ENCODE measurements at regions not wholly inside any gene's neighbourhood (a gene's known extent, or its start where the extent isn't known, plus 50 kb on each side); places are given as distances from the start of the nearest gene placed in this dataset.

DNA sequence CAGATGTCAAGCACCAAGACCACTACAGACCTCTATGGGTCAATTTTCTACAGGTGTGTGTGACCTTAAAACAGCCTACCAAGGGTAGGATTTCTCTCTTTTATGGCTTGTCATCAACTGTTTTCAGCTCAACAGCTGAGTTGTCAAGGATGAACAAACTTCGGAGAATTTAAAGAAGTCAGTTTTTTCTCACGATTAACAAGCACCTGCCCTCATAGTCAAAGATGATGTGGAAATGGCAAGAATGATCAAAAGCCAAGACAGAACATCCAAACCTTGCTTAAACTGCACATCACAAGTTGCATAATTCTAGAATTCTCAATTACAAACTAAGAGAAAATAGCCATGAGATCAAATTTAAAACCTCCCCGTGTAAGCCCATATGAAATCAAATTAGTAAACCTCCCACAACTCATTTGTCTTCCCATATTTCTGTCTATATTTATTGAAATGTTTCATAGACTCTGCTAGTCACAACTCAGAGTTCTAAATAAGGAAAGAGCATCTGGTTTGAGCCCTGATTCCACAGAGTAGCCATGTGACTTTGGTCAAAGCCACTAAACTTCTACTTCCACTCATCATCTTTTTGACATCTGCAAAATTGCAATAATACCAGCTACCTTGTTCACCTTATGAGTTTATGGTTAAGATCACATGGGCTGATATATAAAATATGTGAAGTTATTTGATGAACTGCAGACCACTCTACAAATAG is 521.5 kb upstream of the HTR2A start:
- Mint-ChIP-seq H3K4me3 (no peak overlapping the region), H3K27ac (ENCODE audit: low read depth) (no peak overlapping the region), H3K4me1 (no peaks in the 10 kb centered on the region)

DNA sequence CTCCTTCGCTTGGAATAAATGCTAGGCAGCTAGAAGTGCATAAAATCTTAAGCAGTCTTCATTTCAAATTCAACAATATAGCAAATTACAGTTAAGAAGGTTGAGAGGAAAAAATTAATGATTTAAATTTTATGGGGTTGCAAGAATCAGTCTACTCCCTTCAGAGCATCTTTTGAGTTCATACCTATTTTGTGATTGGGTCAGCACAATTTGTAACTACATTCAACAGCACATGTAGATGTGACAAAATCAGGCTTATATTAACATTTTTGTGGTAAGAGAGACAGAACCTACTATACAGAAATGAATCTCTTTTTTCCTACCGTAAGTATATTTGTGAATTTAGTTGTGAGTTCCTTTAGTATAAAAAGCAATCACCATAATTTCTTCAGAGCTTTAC is 520.6 kb upstream of the HTR2A start:
- H3K4me3 Mint-ChIP-seq, result no peak overlapping the region
- ATAC-seq (replicated peaks; ENCODE audit: extremely low read depth, poor library complexity, severe bottlenecking), result no peak
- H3K9me3 Mint-ChIP-seq, result no peaks in the 10 kb centered on the region
- no peaks in the 10 kb centered on the region for H3K4me1 Mint-ChIP-seq
- no peaks in the 10 kb centered on the region for H3K36me3 Mint-ChIP-seq (ENCODE audit: insufficient read depth)
- no peaks in the 10 kb centered on the region for H3K27me3 Mint-ChIP-seq
- no peak overlapping the region for H3K27ac Mint-ChIP-seq (ENCODE audit: low read depth)
- no peak for DNase-seq (ENCODE audit: low spot score in 2 of 2)

More for the DNA sequence above, 521.5 kb upstream of the HTR2A start:
- DNase-seq (ENCODE audit: low spot score in 2 of 2), result no peak
- no peak for ATAC-seq (replicated peaks; ENCODE audit: extremely low read depth, poor library complexity, severe bottlenecking)
- Mint-ChIP-seq H3K27me3 (no peaks in the 10 kb centered on the region), H3K9me3 (no peaks in the 10 kb centered on the region), H3K36me3 (ENCODE audit: insufficient read depth) (no peaks in the 10 kb centered on the region)

DNA sequence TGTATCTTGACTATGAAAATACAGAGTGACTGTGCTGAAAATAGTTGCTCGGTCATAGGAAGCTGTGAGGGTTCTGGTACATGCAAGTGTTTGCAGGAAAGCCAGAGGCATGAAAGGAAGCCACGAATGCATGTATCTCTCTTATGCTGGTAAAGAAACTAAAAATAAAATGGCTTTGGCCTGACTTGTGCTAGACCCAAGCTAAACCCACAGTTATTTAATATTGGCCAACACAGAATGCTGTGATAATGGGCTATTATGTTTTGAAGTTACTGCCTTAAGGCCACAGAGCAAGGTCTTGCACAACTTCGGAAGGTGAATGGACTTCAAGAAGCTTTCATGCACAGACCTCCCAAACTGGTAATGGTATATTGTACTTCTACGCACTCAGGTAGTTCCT is 518.2 kb upstream of the HTR2A start:
- no peak overlapping the region for H3K27ac Mint-ChIP-seq (ENCODE audit: low read depth)
- ATAC-seq (replicated peaks; ENCODE audit: extremely low read depth, poor library complexity, severe bottlenecking) (no peak), DNase-seq (ENCODE audit: low spot score in 2 of 2) (no peak)
- no peaks in the 10 kb centered on the region for H3K36me3 Mint-ChIP-seq (ENCODE audit: insufficient read depth)
- H3K27me3 Mint-ChIP-seq, result no peaks in the 10 kb centered on the region
- H3K4me1 Mint-ChIP-seq, result no peaks in the 10 kb centered on the region
- peaks cover 5% of the 10 kb centered on the region for H3K9me3 Mint-ChIP-seq
- no peak overlapping the region for H3K4me3 Mint-ChIP-seq

DNA sequence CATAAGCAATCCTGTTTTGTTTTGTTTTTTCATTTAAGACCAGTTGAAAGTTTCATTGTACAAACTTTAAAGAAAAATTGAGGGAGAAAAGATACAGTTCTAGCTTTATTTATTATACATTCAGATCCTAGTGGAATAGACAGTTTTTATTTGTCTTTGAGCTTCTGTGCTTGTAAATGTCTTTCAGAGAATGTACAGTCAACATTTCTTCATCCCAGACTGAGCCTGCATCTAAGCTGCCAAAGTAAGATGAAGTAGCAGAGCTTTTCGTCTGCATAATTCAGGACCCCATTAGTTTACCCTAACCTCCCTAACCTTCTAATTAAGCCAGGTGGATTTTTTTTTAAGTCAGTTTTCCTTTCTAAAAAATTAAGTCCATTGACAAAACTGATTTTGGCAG is 516.7 kb upstream of the HTR2A start:
- H3K9me3 Mint-ChIP-seq, result peaks cover 5% of the 10 kb centered on the region
- H3K27ac Mint-ChIP-seq (ENCODE audit: low read depth), result no peak overlapping the region
- no peaks in the 10 kb centered on the region for H3K27me3 Mint-ChIP-seq
- no peak overlapping the region for H3K4me3 Mint-ChIP-seq
- no peaks in the 10 kb centered on the region for H3K4me1 Mint-ChIP-seq
- no peak for DNase-seq (ENCODE audit: low spot score in 2 of 2)
- no peaks in the 10 kb centered on the region for H3K36me3 Mint-ChIP-seq (ENCODE audit: insufficient read depth)
- ATAC-seq (replicated peaks; ENCODE audit: extremely low read depth, poor library complexity, severe bottlenecking), result no peak

DNA sequence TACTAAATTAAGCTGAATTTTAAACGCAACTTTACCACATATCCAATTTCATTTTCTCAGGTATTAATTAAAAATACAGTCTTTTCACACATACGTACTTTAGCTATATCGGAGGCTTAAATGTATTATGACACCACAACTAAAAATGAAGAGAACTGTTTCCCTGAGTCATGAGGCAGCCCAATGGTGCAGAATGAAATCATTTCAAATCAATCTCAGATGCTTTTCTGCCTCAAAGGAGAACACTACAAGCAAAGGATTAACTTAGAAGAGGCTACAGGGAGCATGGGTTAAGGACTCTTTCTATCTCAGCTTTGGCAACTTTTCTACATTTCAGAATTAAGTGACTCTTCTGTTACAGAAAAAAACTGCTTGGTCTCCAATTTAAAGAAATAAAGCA is 516.3 kb upstream of the HTR2A start:
- Mint-ChIP-seq H3K4me1 (no peaks in the 10 kb centered on the region), H3K9me3 (peaks cover 5% of the 10 kb centered on the region), H3K4me3 (no peak overlapping the region), H3K27ac (ENCODE audit: low read depth) (no peak overlapping the region), H3K36me3 (ENCODE audit: insufficient read depth) (no peaks in the 10 kb centered on the region), H3K27me3 (no peaks in the 10 kb centered on the region)
- ATAC-seq (replicated peaks; ENCODE audit: extremely low read depth, poor library complexity, severe bottlenecking) (no peak), DNase-seq (ENCODE audit: low spot score in 2 of 2) (no peak)

DNA sequence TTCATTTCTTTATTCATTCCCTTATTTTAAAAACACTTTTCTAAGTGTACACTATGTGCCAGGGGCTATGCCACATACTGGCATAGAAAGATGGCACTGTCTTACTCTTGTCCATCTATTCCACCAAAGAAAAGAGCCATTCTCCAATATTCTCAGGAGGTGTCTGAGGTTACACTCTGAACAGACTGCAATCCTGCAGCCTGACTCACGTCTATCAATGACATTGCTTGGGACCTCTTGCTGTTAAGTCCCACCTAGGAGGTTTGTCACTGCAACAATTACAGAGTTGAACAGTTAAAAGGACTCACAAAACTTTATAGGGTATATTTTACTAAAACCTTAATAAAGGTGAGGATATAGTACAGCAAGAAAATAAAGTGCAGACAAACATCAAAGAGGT is 512.9 kb upstream of the HTR2A start:
- H3K36me3 Mint-ChIP-seq (ENCODE audit: insufficient read depth), result no peaks in the 10 kb centered on the region
- ATAC-seq (replicated peaks; ENCODE audit: extremely low read depth, poor library complexity, severe bottlenecking) (no peak), DNase-seq (ENCODE audit: low spot score in 2 of 2) (no peak)
- H3K27me3 Mint-ChIP-seq, result no peaks in the 10 kb centered on the region
- H3K9me3 Mint-ChIP-seq, result peaks cover 5% of the 10 kb centered on the region
- H3K4me1 Mint-ChIP-seq, result no peaks in the 10 kb centered on the region
- H3K27ac Mint-ChIP-seq (ENCODE audit: low read depth), result no peak overlapping the region
- H3K4me3 Mint-ChIP-seq, result no peak overlapping the region

DNA sequence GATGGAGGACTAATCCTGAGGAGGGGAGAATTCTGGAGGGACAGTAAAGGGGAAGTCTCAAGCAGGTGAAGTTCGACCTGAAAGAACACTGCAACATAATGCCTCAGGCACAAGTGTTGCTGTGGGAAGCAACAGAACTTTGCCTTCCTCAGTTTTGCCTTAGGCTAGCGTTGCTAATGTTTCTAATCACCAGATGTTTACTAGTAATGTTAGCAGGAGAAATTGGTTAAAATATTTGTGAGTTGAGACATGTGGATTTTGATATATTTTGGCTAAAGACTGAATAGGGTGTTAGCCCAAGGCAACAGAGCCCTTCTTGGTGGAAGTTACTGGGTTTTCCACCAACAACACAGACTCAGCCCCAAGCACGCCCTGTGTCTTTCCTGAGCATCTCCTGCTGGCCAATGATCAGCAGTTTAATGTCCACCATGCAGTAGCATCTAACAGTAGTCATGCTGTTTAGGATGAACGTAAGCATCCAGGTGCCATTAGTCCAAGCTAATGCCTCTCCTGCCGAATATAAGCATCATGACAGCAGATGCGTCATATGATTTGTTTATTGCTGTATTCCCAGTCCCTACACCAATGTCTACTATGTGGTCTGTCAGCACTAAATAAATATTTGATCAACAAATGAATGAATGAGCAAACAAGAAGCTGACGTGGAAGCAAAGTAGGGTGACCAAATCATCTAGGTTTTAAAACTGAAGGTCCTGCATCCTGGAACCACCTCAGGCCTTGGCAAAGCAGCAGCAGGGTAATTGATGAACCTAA is 511.9 kb upstream of the HTR2A start:
- peaks cover 5% of the 10 kb centered on the region for H3K9me3 Mint-ChIP-seq
- H3K27me3 Mint-ChIP-seq, result no peaks in the 10 kb centered on the region
- no peaks in the 10 kb centered on the region for H3K36me3 Mint-ChIP-seq (ENCODE audit: insufficient read depth)
- H3K4me3 Mint-ChIP-seq, result no peak overlapping the region
- DNase-seq (ENCODE audit: low spot score in 2 of 2) (no peak), ATAC-seq (replicated peaks; ENCODE audit: extremely low read depth, poor library complexity, severe bottlenecking) (no peak)
- no peak overlapping the region for H3K27ac Mint-ChIP-seq (ENCODE audit: low read depth)
- H3K4me1 Mint-ChIP-seq, result no peaks in the 10 kb centered on the region

DNA sequence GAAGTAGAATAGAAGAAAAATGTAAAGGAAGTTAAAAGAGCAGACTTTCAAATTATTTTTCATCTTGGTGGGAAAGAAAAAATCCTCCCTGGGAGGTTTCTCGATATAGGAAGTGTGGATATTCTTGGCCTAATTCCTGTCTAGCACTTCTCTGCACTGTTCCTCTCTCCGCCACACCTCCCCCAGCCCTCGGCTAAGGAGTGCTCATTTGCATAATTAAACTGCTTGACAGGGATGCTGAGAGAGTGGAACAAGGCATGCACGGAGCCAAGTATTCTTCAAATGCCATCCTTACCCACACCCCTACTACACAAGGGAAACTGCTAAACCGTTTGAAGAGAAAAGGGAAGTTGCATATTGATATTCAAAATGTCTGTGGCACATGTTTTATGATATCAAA is 511.0 kb upstream of the HTR2A start:
- no peak for DNase-seq (ENCODE audit: low spot score in 2 of 2)
- Mint-ChIP-seq H3K4me3 (no peak overlapping the region), H3K36me3 (ENCODE audit: insufficient read depth) (no peaks in the 10 kb centered on the region), H3K4me1 (no peaks in the 10 kb centered on the region), H3K27me3 (no peaks in the 10 kb centered on the region), H3K27ac (ENCODE audit: low read depth) (no peak overlapping the region), H3K9me3 (peaks cover 5% of the 10 kb centered on the region)
- no peak for ATAC-seq (replicated peaks; ENCODE audit: extremely low read depth, poor library complexity, severe bottlenecking)

DNA sequence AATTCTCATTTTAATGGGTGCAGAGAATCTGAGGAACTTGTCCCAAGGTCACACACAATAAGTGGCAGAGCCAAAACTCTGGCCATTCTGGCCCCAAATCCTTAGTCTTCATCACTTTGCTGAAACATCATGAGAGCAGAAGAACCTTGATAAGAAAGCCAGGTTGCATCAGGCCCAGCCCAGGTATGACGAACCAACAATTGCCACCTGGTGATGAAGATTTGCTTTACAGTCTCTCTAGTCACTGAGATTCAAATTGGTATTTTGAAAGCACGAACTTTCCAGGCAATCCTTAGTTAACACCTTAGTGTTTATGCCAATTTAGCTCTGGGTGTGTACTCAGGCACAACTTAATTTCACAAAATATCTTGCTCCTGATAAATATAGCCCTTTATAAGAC is 502.7 kb upstream of the HTR2A start:
- Mint-ChIP-seq H3K4me1 (no peaks in the 10 kb centered on the region), H3K27me3 (no peaks in the 10 kb centered on the region), H3K9me3 (peaks cover 6% of the 10 kb centered on the region), H3K4me3 (no peak overlapping the region), H3K27ac (ENCODE audit: low read depth) (no peak overlapping the region), H3K36me3 (ENCODE audit: insufficient read depth) (no peaks in the 10 kb centered on the region)
- no peak for ATAC-seq (replicated peaks; ENCODE audit: extremely low read depth, poor library complexity, severe bottlenecking)
- no peak for DNase-seq (ENCODE audit: low spot score in 2 of 2)

DNA sequence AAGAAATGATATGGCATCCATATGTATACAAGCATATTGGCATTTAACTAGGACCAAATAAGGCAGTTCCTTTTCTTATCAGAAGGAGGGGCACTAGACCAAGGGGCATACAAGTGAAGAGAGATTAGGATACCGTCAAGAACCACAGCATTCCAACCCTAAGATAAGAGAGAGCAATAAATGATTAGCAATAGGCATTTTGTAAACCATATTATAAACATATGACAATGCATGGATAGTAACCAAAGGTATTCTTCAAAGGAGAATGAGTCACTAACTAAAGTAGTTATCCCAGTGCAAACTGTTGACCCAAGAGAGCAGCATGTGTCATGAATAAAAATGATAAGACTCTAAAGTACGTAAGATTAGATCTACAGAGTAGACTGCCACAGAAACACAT is 500.9 kb upstream of the HTR2A start:
- Mint-ChIP-seq H3K36me3 (ENCODE audit: insufficient read depth) (no peaks in the 10 kb centered on the region), H3K27me3 (no peaks in the 10 kb centered on the region), H3K4me3 (no peak overlapping the region), H3K4me1 (no peaks in the 10 kb centered on the region), H3K27ac (ENCODE audit: low read depth) (no peak overlapping the region), H3K9me3 (peaks cover 6% of the 10 kb centered on the region)
- no peak for DNase-seq (ENCODE audit: low spot score in 2 of 2)
- no peak for ATAC-seq (replicated peaks; ENCODE audit: extremely low read depth, poor library complexity, severe bottlenecking)

DNA sequence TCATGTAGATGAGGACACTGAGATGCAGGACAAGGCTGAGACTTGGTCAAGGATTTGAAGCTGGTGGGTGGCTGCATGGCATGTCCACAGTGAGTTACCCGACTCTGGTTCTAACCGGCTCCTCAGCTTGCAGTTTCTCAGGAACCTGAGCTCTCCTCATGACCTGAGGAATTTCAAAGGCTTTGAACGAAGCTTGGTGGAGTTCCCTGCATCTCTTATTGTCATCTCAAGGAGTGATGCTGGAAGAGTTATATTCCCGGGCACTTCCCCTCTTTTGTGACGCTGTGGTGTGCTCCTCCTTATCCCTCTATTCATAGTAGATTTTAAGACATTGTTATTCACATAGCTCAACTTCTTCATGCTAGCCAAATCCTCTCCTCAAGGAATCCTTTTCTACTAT is 500.1 kb upstream of the HTR2A start:
- Mint-ChIP-seq H3K27ac (ENCODE audit: low read depth) (no peak overlapping the region), H3K4me3 (no peak overlapping the region), H3K4me1 (no peaks in the 10 kb centered on the region), H3K36me3 (ENCODE audit: insufficient read depth) (no peaks in the 10 kb centered on the region), H3K9me3 (peaks cover 8% of the 10 kb centered on the region), H3K27me3 (no peaks in the 10 kb centered on the region)
- DNase-seq (ENCODE audit: low spot score in 2 of 2), result no peak
- no peak for ATAC-seq (replicated peaks; ENCODE audit: extremely low read depth, poor library complexity, severe bottlenecking)

DNA sequence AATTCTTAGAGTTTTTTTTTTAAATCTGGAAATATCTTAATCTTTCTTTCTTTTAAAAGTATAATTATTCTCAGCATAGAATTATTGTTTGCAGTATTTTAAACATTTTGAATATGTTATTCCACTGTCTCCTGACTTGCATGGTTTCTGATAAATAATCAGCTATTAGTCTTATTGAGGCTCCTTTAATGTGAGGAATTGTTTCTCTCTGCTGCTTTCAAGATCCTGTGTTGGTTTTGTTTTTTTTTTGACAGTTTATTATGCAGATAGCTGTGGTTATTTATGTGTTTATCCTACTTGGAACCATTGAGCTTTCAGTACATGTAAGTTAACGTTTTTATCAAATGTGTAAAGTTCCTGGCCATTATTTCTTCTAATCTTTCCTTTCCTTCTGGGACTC is 477.9 kb upstream of the HTR2A start:
- DNase-seq (ENCODE audit: low spot score in 2 of 2) (no peak), ATAC-seq (replicated peaks; ENCODE audit: extremely low read depth, poor library complexity, severe bottlenecking) (no peak)
- H3K36me3 Mint-ChIP-seq (ENCODE audit: insufficient read depth), result no peaks in the 10 kb centered on the region
- H3K4me3 Mint-ChIP-seq, result no peak overlapping the region
- no peak overlapping the region for H3K27ac Mint-ChIP-seq (ENCODE audit: low read depth)
- no peaks in the 10 kb centered on the region for H3K4me1 Mint-ChIP-seq
- H3K9me3 Mint-ChIP-seq, result peaks cover 6% of the 10 kb centered on the region
- H3K27me3 Mint-ChIP-seq, result no peaks in the 10 kb centered on the region

DNA sequence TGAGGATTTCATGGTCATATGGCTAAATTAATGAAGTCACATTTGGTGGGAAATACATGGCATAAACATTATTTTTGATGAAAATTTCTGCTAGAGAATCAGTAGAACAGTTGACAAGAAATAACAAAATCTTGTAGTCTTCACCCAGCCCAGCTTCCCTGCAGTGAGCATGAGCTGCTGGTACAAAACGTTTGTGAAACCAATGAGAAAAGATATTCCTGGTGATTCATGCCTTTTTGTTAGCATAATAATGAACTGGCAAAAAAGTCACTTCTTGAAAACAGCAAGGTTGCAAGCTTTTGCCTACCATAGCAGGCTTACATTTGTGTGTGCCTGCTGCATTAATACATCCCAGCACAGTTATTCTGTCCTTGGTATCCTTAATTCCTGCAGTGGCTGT is 475.9 kb upstream of the HTR2A start:
- peaks cover 18% of the 10 kb centered on the region for H3K9me3 Mint-ChIP-seq
- H3K4me1 Mint-ChIP-seq, result no peaks in the 10 kb centered on the region
- no peak for ATAC-seq (replicated peaks; ENCODE audit: extremely low read depth, poor library complexity, severe bottlenecking)
- H3K27me3 Mint-ChIP-seq, result no peaks in the 10 kb centered on the region
- no peak overlapping the region for H3K4me3 Mint-ChIP-seq
- no peak for DNase-seq (ENCODE audit: low spot score in 2 of 2)
- H3K27ac Mint-ChIP-seq (ENCODE audit: low read depth), result no peak overlapping the region
- H3K36me3 Mint-ChIP-seq (ENCODE audit: insufficient read depth), result no peaks in the 10 kb centered on the region

Data from central memory CD8-positive, alpha-beta T cell (primary cell).